HEK293 (cell line): ENCODE measurements at regions not wholly inside any gene's neighbourhood (a gene's known extent, or its start where the extent isn't known, plus 50 kb on each side); places are given as distances from the start of the nearest gene placed in this dataset.

Experiments used
- CTCF ChIA-PET: fragments of 350-600 bp; formaldehyde crosslinking; extraction: SDS; loops from one replicate; lab custom pipeline; 2021; ENCODE audit warnings: antibody characterized with exemption; lab: Yijun Ruan, JAX
- POLR2A ChIA-PET: fragments of 300-600 bp; formaldehyde crosslinking; extraction: SDS; loops from one replicate; lab custom pipeline; 2020; ENCODE audit warnings: antibody characterized with exemption, inconsistent platforms; lab: Yijun Ruan, JAX
- H3K27ac ChIP-seq: fragments of 200-500 bp; sonication (Bioruptor generic); 2 replicates; pipeline ENCODE4 v1.5.1; 2014; ENCODE audit warnings: low read depth, low read length, control low read depth, inconsistent platforms; ENCODE audit errors: extremely low read depth
- H3K36me3 ChIP-seq, 2 experiments: fragments of 200-500 bp in 1 of 2; sonication (Bioruptor generic) in 1 of 2; 1 replicate in 1 of 2; 2 replicates in 1 of 2; pipeline ENCODE4 v1.5.1; 2014 to 2017; ENCODE audit warnings: inconsistent platforms in 2 of 2, low read length in 2 of 2; ENCODE audit not compliant: control insufficient read depth in 2 of 2, insufficient read depth in 1 of 2
- H3K4me1 ChIP-seq: fragments of 200-500 bp; sonication (Bioruptor generic); 2 replicates; pipeline ENCODE4 v1.5.1; 2014; ENCODE audit warnings: mild to moderate bottlenecking, low read length, inconsistent platforms; ENCODE audit not compliant: control insufficient read depth, insufficient read depth
- H3K4me3 ChIP-seq: 2 replicates; pipeline ENCODE4 v1.5.1; 2011; ENCODE audit warnings: low read depth, mild to moderate bottlenecking, control low read depth, low read length, moderate library complexity
- H3K9me3 ChIP-seq: fragments of 200-500 bp; sonication (Bioruptor generic); 2 replicates; pipeline ENCODE4 v1.5.1; 2014; ENCODE audit warnings: low read depth, low read length, inconsistent platforms; ENCODE audit not compliant: control insufficient read depth, insufficient read depth
- RBAK ChIP-seq: fragments of 450-650 bp; formaldehyde crosslinking; IDR thresholded peaks from 2 replicates; pipeline ENCODE4 v1.5.1; 2016; ENCODE audit warnings: missing biosample characterization, missing genetic modification characterization
- TCF7L2 ChIP-seq: IDR thresholded peaks from 2 replicates; pipeline ENCODE4 v1.6.1; 2011; ENCODE audit warnings: low read depth, mild to moderate bottlenecking, inconsistent platforms, low read length, moderate library complexity, borderline replicate concordance
- YY1 ChIP-seq: fragments of 450-650 bp; formaldehyde crosslinking; IDR thresholded peaks from 2 replicates; pipeline ENCODE4 v1.5.1; 2018; ENCODE audit warnings: missing biosample characterization, missing genetic modification characterization
- ZBTB7A ChIP-seq: fragments of 450-650 bp; formaldehyde crosslinking; IDR thresholded peaks from 2 replicates; pipeline ENCODE4 v1.5.1; 2016; ENCODE audit warnings: low read depth, missing biosample characterization, missing genetic modification characterization
- ZFP69B ChIP-seq: fragments of 450-650 bp; formaldehyde crosslinking; IDR thresholded peaks from 2 replicates; pipeline ENCODE4 v1.5.1; 2016; ENCODE audit warnings: missing biosample characterization, missing genetic modification characterization
- ZNF155 ChIP-seq: fragments of 450-650 bp; formaldehyde crosslinking; IDR thresholded peaks from 2 replicates; pipeline ENCODE4 v1.5.1; 2016; ENCODE audit warnings: missing biosample characterization, missing genetic modification characterization
- ZNF175 ChIP-seq: fragments of 450-650 bp; formaldehyde crosslinking; IDR thresholded peaks from 2 replicates; pipeline ENCODE4 v1.5.1; 2016; ENCODE audit warnings: missing biosample characterization, missing genetic modification characterization
- ZNF184 ChIP-seq: fragments of 450-650 bp; IDR thresholded peaks from 2 replicates; pipeline ENCODE4 v1.5.1; 2018; ENCODE audit warnings: missing biosample characterization, mild to moderate bottlenecking, missing genetic modification characterization
- ZNF335 ChIP-seq: fragments of 450-650 bp; formaldehyde crosslinking; conservative IDR thresholded peaks from 2 replicates; pipeline ENCODE4 v1.5.1; 2016; ENCODE audit warnings: missing biosample characterization, missing genetic modification characterization
- ZNF416 ChIP-seq: fragments of 450-650 bp; formaldehyde crosslinking; IDR thresholded peaks from 2 replicates; pipeline ENCODE4 v1.5.1; 2016; ENCODE audit warnings: missing biosample characterization, missing genetic modification characterization
- ZNF664 ChIP-seq: fragments of 450-650 bp; formaldehyde crosslinking; IDR thresholded peaks from 2 replicates; pipeline ENCODE4 v1.5.1; 2016; ENCODE audit warnings: missing biosample characterization, missing genetic modification characterization
- ZNF76 ChIP-seq: fragments of 450-650 bp; formaldehyde crosslinking; IDR thresholded peaks from 2 replicates; pipeline ENCODE4; 2016; ENCODE audit warnings: low read depth, missing biosample characterization, missing genetic modification characterization, borderline replicate concordance
- TF ChIP-seq, protein P1 (sequence below): fragments of 450-650 bp; formaldehyde crosslinking; IDR thresholded peaks from 2 replicates; pipeline ENCODE4 v1.5.1; 2016; ENCODE audit warnings: missing biosample characterization, missing genetic modification characterization
- TF ChIP-seq, protein P2 (sequence below): fragments of 450-650 bp; formaldehyde crosslinking; IDR thresholded peaks from 2 replicates; pipeline ENCODE4 v1.5.1; 2016; ENCODE audit warnings: missing biosample characterization, missing genetic modification characterization
- TF ChIP-seq, protein P3 (sequence below): fragments of 450-650 bp; formaldehyde crosslinking; IDR thresholded peaks from 2 replicates; pipeline ENCODE4 v1.5.1; 2016; ENCODE audit warnings: missing biosample characterization, missing genetic modification characterization
- TF ChIP-seq, protein P4 (sequence below): fragments of 450-650 bp; formaldehyde crosslinking; IDR thresholded peaks from 2 replicates; pipeline ENCODE4 v1.5.1; 2016; ENCODE audit warnings: missing biosample characterization, missing genetic modification characterization, borderline replicate concordance
- TF ChIP-seq, protein P5 (sequence below): fragments of 450-650 bp; formaldehyde crosslinking; IDR thresholded peaks from 2 replicates; pipeline ENCODE4 v1.5.1; 2016; ENCODE audit warnings: missing biosample characterization, missing genetic modification characterization
- TF ChIP-seq, protein P6 (sequence below): fragments of 450-650 bp; IDR thresholded peaks from 2 replicates; pipeline ENCODE4 v1.5.1; 2018; ENCODE audit warnings: missing biosample characterization, mild to moderate bottlenecking, missing genetic modification characterization
- TF ChIP-seq, protein P7 (sequence below): fragments of 450-650 bp; formaldehyde crosslinking; IDR thresholded peaks from 2 replicates; pipeline ENCODE4 v1.5.1; 2016; ENCODE audit warnings: missing biosample characterization, missing genetic modification characterization, borderline replicate concordance

DNA sequence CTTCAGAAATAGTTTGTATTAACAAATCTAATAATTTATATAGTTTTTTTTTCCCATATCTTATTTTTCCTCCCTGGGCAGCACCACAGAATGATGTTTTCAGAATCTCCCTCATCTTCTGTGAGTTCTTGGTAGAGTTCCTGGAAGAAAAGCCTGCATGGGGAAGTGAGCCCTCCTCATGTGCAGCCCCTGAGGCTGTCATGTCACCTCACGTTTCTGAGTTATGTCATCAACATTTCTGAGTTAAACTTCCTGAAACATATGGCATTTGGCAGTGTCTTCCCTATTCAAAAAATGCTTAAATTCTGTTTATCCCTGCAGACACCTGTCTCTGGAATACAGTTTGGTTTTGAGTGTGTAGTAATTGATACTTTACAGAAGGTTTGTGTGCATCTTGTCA is 979.0 kb downstream of the TMEM121 start:
- H3K27ac ChIP-seq = no peak overlapping the region
- H3K4me3 ChIP-seq = no peak overlapping the region
- no peaks in the 10 kb centered on the region; the same call in none of the 2 replicates for H3K9me3 ChIP-seq
- no peaks in the 10 kb centered on the region for H3K4me1 ChIP-seq
- ChIA-PET CTCF (interaction anchor here (1.4 kb wide), 1 partner anchor 38 kb away, joined by 7 read pairs; no protein-coding TSS in a partner anchor), POLR2A (no interaction called here)
- TF ChIP-seq ZNF175 (no peak), TCF7L2 (no peak), ZNF664 (no peak), YY1 (tag by site-specific recombination) (no peak), ZNF184 (no peak), RBAK (no peak), ZNF416 (tag by site-specific recombination) (no peak), ZFP69B (no peak), ZNF155 (tag by site-specific recombination) (no peak), ZNF76 (no peak), ZNF335 (no peak), ZBTB7A (no peak)
- TF ChIP-seq, protein P1, sequence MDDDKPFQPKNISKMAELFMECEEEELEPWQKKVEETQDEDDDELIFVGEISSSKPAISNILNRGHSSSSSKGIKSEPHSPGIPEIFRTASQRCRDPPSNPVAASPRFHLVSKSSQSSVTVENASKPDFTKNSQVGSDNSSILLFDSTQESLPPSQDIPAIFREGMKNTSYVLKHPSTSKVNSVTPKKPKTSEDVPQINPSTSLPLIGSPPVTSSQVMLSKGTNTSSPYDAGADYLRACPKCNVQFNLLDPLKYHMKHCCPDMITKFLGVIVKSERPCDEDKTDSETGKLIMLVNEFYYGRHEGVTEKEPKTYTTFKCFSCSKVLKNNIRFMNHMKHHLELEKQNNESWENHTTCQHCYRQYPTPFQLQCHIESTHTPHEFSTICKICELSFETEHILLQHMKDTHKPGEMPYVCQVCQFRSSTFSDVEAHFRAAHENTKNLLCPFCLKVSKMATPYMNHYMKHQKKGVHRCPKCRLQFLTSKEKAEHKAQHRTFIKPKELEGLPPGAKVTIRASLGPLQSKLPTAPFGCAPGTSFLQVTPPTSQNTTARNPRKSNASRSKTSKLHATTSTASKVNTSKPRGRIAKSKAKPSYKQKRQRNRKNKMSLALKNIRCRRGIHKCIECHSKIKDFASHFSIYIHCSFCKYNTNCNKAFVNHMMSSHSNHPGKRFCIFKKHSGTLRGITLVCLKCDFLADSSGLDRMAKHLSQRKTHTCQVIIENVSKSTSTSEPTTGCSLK (tag by site-specific recombination) = no peak
- TF ChIP-seq, protein P2, sequence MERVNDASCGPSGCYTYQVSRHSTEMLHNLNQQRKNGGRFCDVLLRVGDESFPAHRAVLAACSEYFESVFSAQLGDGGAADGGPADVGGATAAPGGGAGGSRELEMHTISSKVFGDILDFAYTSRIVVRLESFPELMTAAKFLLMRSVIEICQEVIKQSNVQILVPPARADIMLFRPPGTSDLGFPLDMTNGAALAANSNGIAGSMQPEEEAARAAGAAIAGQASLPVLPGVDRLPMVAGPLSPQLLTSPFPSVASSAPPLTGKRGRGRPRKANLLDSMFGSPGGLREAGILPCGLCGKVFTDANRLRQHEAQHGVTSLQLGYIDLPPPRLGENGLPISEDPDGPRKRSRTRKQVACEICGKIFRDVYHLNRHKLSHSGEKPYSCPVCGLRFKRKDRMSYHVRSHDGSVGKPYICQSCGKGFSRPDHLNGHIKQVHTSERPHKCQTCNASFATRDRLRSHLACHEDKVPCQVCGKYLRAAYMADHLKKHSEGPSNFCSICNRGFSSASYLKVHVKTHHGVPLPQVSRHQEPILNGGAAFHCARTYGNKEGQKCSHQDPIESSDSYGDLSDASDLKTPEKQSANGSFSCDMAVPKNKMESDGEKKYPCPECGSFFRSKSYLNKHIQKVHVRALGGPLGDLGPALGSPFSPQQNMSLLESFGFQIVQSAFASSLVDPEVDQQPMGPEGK (tag by site-specific recombination) = no peak
- TF ChIP-seq, protein P3, sequence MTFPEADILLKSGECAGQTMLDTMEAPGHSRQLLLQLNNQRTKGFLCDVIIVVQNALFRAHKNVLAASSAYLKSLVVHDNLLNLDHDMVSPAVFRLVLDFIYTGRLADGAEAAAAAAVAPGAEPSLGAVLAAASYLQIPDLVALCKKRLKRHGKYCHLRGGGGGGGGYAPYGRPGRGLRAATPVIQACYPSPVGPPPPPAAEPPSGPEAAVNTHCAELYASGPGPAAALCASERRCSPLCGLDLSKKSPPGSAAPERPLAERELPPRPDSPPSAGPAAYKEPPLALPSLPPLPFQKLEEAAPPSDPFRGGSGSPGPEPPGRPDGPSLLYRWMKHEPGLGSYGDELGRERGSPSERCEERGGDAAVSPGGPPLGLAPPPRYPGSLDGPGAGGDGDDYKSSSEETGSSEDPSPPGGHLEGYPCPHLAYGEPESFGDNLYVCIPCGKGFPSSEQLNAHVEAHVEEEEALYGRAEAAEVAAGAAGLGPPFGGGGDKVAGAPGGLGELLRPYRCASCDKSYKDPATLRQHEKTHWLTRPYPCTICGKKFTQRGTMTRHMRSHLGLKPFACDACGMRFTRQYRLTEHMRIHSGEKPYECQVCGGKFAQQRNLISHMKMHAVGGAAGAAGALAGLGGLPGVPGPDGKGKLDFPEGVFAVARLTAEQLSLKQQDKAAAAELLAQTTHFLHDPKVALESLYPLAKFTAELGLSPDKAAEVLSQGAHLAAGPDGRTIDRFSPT (tag by site-specific recombination) = no peak
- TF ChIP-seq, protein P4, sequence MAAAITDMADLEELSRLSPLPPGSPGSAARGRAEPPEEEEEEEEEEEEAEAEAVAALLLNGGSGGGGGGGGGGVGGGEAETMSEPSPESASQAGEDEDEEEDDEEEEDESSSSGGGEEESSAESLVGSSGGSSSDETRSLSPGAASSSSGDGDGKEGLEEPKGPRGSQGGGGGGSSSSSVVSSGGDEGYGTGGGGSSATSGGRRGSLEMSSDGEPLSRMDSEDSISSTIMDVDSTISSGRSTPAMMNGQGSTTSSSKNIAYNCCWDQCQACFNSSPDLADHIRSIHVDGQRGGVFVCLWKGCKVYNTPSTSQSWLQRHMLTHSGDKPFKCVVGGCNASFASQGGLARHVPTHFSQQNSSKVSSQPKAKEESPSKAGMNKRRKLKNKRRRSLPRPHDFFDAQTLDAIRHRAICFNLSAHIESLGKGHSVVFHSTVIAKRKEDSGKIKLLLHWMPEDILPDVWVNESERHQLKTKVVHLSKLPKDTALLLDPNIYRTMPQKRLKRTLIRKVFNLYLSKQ (tag by site-specific recombination) = no peak
- TF ChIP-seq, protein P5, sequence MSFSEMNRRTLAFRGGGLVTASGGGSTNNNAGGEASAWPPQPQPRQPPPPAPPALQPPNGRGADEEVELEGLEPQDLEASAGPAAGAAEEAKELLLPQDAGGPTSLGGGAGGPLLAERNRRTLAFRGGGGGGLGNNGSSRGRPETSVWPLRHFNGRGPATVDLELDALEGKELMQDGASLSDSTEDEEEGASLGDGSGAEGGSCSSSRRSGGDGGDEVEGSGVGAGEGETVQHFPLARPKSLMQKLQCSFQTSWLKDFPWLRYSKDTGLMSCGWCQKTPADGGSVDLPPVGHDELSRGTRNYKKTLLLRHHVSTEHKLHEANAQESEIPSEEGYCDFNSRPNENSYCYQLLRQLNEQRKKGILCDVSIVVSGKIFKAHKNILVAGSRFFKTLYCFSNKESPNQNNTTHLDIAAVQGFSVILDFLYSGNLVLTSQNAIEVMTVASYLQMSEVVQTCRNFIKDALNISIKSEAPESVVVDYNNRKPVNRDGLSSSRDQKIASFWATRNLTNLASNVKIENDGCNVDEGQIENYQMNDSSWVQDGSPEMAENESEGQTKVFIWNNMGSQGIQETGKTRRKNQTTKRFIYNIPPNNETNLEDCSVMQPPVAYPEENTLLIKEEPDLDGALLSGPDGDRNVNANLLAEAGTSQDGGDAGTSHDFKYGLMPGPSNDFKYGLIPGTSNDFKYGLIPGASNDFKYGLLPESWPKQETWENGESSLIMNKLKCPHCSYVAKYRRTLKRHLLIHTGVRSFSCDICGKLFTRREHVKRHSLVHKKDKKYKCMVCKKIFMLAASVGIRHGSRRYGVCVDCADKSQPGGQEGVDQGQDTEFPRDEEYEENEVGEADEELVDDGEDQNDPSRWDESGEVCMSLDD = no peak
- TF ChIP-seq, protein P6, sequence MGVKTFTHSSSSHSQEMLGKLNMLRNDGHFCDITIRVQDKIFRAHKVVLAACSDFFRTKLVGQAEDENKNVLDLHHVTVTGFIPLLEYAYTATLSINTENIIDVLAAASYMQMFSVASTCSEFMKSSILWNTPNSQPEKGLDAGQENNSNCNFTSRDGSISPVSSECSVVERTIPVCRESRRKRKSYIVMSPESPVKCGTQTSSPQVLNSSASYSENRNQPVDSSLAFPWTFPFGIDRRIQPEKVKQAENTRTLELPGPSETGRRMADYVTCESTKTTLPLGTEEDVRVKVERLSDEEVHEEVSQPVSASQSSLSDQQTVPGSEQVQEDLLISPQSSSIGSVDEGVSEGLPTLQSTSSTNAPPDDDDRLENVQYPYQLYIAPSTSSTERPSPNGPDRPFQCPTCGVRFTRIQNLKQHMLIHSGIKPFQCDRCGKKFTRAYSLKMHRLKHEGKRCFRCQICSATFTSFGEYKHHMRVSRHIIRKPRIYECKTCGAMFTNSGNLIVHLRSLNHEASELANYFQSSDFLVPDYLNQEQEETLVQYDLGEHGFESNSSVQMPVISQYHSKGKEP = no peak
- TF ChIP-seq, protein P7, sequence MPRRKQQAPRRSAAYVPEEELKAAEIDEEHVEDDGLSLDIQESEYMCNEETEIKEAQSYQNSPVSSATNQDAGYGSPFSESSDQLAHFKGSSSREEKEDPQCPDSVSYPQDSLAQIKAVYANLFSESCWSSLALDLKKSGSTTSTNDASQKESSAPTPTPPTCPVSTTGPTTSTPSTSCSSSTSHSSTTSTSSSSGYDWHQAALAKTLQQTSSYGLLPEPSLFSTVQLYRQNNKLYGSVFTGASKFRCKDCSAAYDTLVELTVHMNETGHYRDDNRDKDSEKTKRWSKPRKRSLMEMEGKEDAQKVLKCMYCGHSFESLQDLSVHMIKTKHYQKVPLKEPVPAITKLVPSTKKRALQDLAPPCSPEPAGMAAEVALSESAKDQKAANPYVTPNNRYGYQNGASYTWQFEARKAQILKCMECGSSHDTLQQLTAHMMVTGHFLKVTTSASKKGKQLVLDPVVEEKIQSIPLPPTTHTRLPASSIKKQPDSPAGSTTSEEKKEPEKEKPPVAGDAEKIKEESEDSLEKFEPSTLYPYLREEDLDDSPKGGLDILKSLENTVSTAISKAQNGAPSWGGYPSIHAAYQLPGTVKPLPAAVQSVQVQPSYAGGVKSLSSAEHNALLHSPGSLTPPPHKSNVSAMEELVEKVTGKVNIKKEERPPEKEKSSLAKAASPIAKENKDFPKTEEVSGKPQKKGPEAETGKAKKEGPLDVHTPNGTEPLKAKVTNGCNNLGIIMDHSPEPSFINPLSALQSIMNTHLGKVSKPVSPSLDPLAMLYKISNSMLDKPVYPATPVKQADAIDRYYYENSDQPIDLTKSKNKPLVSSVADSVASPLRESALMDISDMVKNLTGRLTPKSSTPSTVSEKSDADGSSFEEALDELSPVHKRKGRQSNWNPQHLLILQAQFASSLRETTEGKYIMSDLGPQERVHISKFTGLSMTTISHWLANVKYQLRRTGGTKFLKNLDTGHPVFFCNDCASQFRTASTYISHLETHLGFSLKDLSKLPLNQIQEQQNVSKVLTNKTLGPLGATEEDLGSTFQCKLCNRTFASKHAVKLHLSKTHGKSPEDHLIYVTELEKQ (tag by site-specific recombination) = no peak
- no peaks in the 10 kb centered on the region for H3K36me3 ChIP-seq
